ENCODE measurements at regions not wholly inside any gene's neighbourhood (a gene's known extent, or its start where the extent isn't known, plus 50 kb on each side); places are given as distances from the start of the nearest gene placed in this dataset.

GRCh38 chr12:115609347-115609746 lies 668.1 kb downstream of the MED13L start:
- in situ Hi-C loops (cut with MboI; ENCODE audit: low sequenced_read_pairs) = no loop called here

GRCh38 chr12:115606040-115606439 lies 671.5 kb downstream of the MED13L start:
- in situ Hi-C loops (cut with MboI; ENCODE audit: low sequenced_read_pairs) = no loop called here

GRCh38 chr12:115598871-115599811 lies 678.4 kb downstream of the MED13L start:
- in situ Hi-C loops (cut with MboI; ENCODE audit: low sequenced_read_pairs) = no loop called here

GRCh38 chr12:115597157-115597712 lies 680.3 kb downstream of the MED13L start:
- in situ Hi-C loops (cut with MboI; ENCODE audit: low sequenced_read_pairs) = no loop called here

- in situ Hi-C loops (cut with MboI; ENCODE audit: low sequenced_read_pairs) = no loop called here
These were observed 689.4 kb downstream of the MED13L start for GRCh38 chr12:115588131-115588530.

- in situ Hi-C loops (cut with MboI; ENCODE audit: low sequenced_read_pairs) = no loop called here
These were observed 693.3 kb downstream of the MED13L start for GRCh38 chr12:115584156-115584555.

DNA sequence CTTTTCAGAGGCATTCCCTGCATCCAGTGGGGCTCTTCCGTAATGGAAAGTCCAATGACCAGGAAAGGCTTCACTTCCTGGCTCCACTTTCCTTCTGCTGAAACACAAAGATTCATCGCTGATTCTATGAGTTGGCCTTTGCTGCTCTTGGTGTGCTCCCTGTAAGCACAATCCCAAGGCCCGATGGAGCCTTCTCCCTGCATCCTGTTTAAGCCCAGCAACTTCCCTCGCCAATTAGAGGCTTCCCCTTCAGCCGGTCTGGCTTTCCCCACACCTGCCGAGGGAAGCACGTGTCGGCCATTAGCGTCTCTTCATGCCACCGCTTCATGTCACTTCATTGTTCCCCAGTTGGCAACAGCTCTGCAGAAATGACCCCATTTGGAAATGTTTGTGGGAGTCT lies 693.9 kb downstream of the MED13L start:
- in situ Hi-C loops (cut with MboI; ENCODE audit: low sequenced_read_pairs) = no loop called here

DNA sequence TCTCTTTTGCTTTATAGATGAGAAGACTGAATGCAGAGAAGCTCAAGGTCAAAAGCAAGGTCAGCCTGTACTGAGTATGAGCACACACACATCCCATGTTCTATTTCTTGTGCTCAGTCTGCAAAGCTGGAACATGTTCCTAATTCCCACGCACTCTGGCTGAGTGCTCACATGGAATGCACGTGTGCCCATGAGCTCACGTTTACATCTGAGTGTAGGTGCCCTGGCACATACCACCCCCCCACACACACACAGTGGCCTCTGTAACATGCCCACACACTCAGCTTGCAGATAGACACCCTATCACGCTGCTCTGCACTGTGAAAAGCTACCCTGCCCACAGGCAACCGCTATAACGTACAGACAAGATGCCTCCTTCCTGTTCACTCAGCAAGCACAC lies 700.1 kb downstream of the MED13L start:
- in situ Hi-C loops (cut with MboI; ENCODE audit: low sequenced_read_pairs) = no loop called here

DNA sequence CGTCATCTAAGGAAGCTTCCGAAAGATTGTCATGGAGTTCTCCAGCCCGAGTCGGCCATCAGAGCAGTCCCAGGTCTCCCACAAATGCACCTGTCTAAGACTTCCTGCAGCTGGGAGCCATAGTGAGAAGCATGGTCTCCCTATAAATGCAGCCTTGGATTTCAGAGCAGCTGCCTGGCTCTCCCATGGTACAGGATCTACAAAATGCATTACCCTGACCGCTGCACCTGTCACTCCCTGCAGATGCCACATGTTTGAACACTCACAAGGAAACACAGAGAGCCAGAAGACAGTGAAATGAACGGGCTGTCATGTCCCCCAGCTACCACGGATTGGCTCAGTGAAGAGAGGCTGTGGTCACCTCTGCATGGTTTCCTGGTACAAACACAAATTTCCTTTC lies 702.7 kb downstream of the MED13L start:
- in situ Hi-C loops (cut with MboI; ENCODE audit: low sequenced_read_pairs) = no loop called here

GRCh38 chr12:115572440-115572839 lies 705.1 kb downstream of the MED13L start:
- in situ Hi-C loops (cut with MboI; ENCODE audit: low sequenced_read_pairs) = no loop called here

GRCh38 chr12:115571446-115571845 lies 706.0 kb downstream of the MED13L start:
- in situ Hi-C loops (cut with MboI; ENCODE audit: low sequenced_read_pairs) = no loop called here

- in situ Hi-C loops (cut with MboI; ENCODE audit: low sequenced_read_pairs) = no loop called here
These were observed 706.5 kb downstream of the MED13L start for GRCh38 chr12:115571027-115571426.

GRCh38 chr12:115570069-115570777 lies 707.3 kb downstream of the MED13L start:
- in situ Hi-C loops (cut with MboI; ENCODE audit: low sequenced_read_pairs) = no loop called here

- in situ Hi-C loops (cut with MboI; ENCODE audit: low sequenced_read_pairs) = no loop called here
These were observed 708.0 kb downstream of the MED13L start for GRCh38 chr12:115569345-115570068.

- in situ Hi-C loops (cut with MboI; ENCODE audit: low sequenced_read_pairs) = no loop called here
These were observed 719.2 kb downstream of the MED13L start for GRCh38 chr12:115558281-115558680.

- in situ Hi-C loops (cut with MboI; ENCODE audit: low sequenced_read_pairs) = no loop called here
These were observed 723.9 kb downstream of the MED13L start for GRCh38 chr12:115553622-115554021.

DNA sequence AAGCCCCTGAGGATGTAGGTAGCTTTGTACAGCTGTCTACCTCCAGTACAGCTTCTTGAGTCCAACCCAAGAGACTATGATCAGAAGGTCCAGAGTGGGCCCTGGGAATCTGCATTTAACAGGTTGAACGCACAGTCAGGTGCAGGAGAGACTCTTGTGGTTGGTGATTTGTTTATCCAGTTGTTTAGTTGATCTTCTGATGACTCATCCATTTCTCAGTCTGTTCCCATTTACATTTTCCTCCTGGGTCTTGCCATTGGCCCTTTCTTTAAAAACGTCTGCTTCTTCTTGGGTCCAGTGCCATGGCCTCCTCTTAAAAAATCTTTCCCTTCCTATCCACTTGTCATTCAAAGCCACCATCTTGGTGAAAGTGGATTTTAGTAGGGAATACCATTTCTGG lies 734.2 kb downstream of the MED13L start:
- in situ Hi-C loops (cut with MboI; ENCODE audit: low sequenced_read_pairs) = no loop called here

DNA sequence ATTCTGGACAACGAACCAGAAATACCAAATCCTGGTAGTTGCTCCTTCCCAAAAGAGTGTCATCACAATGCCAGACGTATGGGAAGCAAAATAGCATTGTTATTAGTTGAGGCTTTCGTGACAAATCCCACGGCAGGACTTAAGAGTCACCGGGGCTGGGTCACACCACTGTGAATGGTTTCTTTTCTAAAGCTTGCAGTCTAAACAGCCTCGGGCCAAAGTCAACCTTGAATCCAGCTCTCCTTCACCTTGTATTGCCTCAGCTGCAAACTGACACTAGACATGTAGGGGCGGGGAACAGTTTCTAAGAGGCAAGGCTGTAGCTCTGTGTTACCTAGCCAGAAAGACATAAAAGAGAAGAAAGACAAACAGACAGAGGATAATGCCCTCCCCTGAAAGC lies 734.8 kb downstream of the MED13L start:
- in situ Hi-C loops (cut with MboI; ENCODE audit: low sequenced_read_pairs) = no loop called here

GRCh38 chr12:115541891-115542421 lies 735.5 kb downstream of the MED13L start:
- in situ Hi-C loops (cut with MboI; ENCODE audit: low sequenced_read_pairs) = no loop called here

DNA sequence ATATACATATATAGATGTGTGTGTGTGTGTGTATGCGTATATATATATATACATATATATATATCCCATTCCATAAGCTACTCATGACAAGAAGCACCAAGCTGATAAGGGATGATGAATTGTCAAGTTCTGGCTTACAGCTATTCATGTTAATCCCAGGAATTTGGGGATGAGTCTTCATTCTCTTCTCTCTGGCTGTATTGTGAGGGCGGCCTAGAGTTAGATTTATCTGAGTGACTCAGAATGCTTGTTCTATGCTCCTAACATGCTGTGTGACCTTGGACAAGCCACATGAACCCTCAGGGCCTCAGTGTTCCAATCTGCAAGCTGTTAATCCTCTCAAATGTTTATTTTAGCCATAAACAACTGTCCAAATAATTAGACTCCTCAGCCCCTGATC lies 749.0 kb downstream of the MED13L start:
- in situ Hi-C loops (cut with MboI; ENCODE audit: low sequenced_read_pairs) = no loop called here

Data from HL-60/S4 (cell line).